ENCODE measurements at regions not wholly inside any gene's neighbourhood (a gene's known extent, or its start where the extent isn't known, plus 50 kb on each side); places are given as distances from the start of the nearest gene placed in this dataset.

DNA sequence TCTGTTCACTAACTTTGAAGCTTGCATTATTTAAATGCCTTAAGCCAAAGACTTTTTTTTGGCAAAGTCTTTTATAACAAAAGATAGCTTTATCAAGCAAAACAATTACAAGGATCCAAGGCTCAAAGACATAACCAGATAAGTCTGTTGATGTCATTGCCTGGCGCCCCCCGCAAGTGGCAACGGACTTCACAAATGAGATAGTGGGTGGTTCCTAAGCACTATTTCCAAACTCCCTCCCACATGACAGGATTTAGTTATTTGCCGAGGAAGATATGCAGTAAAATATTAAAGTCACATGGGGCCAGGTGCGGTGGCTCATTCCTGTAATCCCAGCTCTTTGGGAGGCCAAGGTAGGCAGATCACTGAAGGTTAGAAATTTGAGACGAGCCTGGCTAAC, 194.2 kb upstream of the DDI1 start:
- TF ChIP-seq CTCF (conservative IDR thresholded peaks at IDR 0.05; ENCODE audit: low read depth, low read length) (no peak), EZH2 (IDR thresholded peaks at IDR 0.05; ENCODE audit: borderline replicate concordance, low read depth, low read length, poor library complexity, severe bottlenecking) (no peak)

All from A673 (cell line).